ENCODE measurements at regions not wholly inside any gene's neighbourhood (a gene's known extent, or its start where the extent isn't known, plus 50 kb on each side); places are given as distances from the start of the nearest gene placed in this dataset.
A peak's percentile ranks its signal among the peaks of the same experiment; 100 is the strongest.
"Not testable (repeated sequence)": the region's sequence is repeated elsewhere in the genome, so short reads cannot be mapped to it uniquely, and the experiment has no call there.

DNA sequence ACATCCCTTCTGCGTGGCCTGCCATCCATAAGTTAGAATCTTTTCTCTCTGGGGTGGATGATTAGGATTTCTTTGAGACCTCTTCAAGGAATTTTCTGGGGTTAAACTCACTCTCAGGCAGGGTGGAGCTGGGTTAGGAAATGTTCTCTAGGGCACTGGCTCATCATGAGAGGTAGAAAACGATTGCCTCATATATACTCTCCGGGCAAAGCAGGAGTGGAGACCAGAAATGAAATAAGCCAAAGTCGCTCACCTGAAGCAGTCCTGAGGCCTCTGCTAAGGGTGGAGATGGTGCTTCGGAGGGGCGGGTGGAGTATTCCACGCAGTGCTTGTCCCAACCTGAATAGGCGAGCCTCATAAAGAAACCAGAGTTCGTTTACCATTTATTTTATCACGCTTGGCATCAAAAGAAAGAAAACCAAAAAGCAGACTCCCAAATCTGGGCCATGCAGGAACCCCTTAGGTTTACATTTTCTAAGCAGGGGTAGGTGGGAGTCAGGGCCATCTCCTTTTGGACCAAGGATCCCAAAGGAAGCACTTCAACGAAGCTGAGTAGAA lies 249.3 kb upstream of the MEIS1 start:
- no peaks in the 10 kb centered on the region for H3K9me3 ChIP-seq
- H3K36me3 ChIP-seq, result no peaks in the 10 kb centered on the region
- TF ChIP-seq POLR2AphosphoS5 (IDR thresholded peaks at IDR 0.05) (no peak), POLR2A (IDR thresholded peaks at IDR 0.05) (no peak), EP300 (IDR thresholded peaks at IDR 0.05) (no peak)
- TF ChIP-seq, protein P1, sequence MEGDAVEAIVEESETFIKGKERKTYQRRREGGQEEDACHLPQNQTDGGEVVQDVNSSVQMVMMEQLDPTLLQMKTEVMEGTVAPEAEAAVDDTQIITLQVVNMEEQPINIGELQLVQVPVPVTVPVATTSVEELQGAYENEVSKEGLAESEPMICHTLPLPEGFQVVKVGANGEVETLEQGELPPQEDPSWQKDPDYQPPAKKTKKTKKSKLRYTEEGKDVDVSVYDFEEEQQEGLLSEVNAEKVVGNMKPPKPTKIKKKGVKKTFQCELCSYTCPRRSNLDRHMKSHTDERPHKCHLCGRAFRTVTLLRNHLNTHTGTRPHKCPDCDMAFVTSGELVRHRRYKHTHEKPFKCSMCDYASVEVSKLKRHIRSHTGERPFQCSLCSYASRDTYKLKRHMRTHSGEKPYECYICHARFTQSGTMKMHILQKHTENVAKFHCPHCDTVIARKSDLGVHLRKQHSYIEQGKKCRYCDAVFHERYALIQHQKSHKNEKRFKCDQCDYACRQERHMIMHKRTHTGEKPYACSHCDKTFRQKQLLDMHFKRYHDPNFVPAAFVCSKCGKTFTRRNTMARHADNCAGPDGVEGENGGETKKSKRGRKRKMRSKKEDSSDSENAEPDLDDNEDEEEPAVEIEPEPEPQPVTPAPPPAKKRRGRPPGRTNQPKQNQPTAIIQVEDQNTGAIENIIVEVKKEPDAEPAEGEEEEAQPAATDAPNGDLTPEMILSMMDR (IDR thresholded peaks at IDR 0.05), result no peak
- DNase-seq (ENCODE audit: low spot score in 2 of 2), result no peak
- WGBS, result 60% methylated on average over 11 of the region's 11 CpGs
- peak overlapping the region; percentile 75 for H3K27ac ChIP-seq
- no peak overlapping the region for H3K4me3 ChIP-seq
- H3K27me3 ChIP-seq, result no peaks in the 10 kb centered on the region
- H3K4me1 ChIP-seq, result peaks cover 32% of the 10 kb centered on the region

- not testable (repeated sequence) for H3K36me3 ChIP-seq; DNase-seq (ENCODE audit: low spot score in 2 of 2); H3K4me3 ChIP-seq; H3K27ac ChIP-seq; H3K9me3 ChIP-seq; H3K27me3 ChIP-seq; H3K4me1 ChIP-seq
- WGBS, result 93% methylated on average over 26 of the region's 26 CpGs
Observed at GRCh38 chr2:66177128-66177796, 257.7 kb upstream of the MEIS1 start.

DNA sequence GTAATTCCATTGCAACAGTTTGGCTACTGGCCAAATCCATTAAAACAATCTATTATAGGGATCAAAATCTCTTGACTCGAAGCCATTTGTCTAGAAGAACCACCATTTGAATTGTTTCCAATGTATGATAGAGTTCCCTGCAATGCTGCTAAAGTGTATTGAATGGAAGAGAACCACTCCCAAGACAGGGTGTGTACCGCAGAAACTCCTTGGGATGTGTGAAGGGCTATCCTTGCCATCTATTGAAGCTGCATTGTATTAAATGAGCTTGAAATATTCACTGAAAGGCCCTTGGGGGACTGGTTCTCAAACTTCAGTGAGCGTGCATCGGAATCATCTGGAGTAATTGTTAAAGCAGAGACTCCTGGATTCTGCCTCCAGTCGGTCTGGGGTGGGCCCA lies 260.4 kb upstream of the MEIS1 start:
- TF ChIP-seq POLR2AphosphoS5 (IDR thresholded peaks at IDR 0.05) (no peak), EP300 (IDR thresholded peaks at IDR 0.05) (no peak), POLR2A (IDR thresholded peaks at IDR 0.05) (no peak)
- TF ChIP-seq, protein P1 (IDR thresholded peaks at IDR 0.05), result no peak
- WGBS, result 42% methylated on average over 5 of the region's 5 CpGs

DNA sequence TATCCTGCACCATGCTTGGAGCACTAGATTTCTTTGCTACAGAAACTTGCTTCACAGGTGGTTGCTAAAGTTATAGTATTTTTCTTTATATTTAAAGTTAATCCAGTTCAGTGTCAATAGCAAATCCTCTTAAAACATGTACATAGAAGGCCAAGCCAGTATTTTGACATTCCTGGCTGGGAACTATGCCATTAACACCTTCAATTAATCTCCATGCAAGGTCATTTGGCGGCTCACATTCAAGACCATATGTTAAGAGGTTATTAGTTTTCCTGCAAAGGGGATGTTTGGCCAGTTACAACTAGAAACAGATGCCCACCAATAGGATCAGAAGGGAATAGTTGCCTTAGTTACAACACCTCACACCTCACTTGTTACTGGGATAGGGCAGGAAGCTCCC lies 261.3 kb upstream of the MEIS1 start:
- H3K4me1 ChIP-seq, result peaks cover 8% of the 10 kb centered on the region
- H3K27ac ChIP-seq, result no peak overlapping the region
- H3K27me3 ChIP-seq, result no peaks in the 10 kb centered on the region
- TF ChIP-seq, protein P1 (IDR thresholded peaks at IDR 0.05), result no peak
- no peak for TF ChIP-seq EP300 (IDR thresholded peaks at IDR 0.05)
- no peaks in the 10 kb centered on the region for H3K9me3 ChIP-seq
- H3K36me3 ChIP-seq, result no peaks in the 10 kb centered on the region
- WGBS, result 55% methylated on average over 1 of the region's 1 CpG
- H3K4me3 ChIP-seq, result no peak overlapping the region
- DNase-seq (ENCODE audit: low spot score in 2 of 2), result no peak

More for the DNA sequence above, 260.4 kb upstream of the MEIS1 start:
- H3K4me1 ChIP-seq, result peaks cover 8% of the 10 kb centered on the region
- no peak overlapping the region for H3K27ac ChIP-seq
- no peaks in the 10 kb centered on the region for H3K9me3 ChIP-seq
- no peaks in the 10 kb centered on the region for H3K36me3 ChIP-seq
- DNase-seq (ENCODE audit: low spot score in 2 of 2), result no peak
- H3K27me3 ChIP-seq, result no peaks in the 10 kb centered on the region
- no peak overlapping the region for H3K4me3 ChIP-seq

DNA sequence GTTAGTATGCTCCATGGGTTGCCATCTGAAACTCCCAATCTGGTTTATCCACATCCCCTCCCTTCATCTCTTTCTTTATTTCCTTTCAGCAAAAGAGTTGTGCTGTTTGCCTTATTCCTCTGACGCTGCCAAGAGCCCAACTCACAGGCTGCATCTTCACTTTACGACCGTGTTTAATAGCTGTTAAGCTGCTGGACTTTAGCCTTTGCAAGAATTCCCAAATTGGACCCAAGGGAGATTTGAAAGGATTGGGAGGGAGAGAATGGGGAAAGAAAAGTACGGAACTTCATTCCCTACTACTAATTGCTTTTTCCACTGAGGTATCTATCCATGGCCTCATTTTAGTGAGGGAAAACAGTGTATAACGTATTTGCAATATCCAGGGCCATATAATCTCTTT lies 263.4 kb upstream of the MEIS1 start:
- no peak for DNase-seq (ENCODE audit: low spot score in 2 of 2)
- WGBS, result 68% methylated on average over 5 of the region's 5 CpGs
- H3K4me1 ChIP-seq, result peaks cover 8% of the 10 kb centered on the region
- H3K9me3 ChIP-seq, result no peaks in the 10 kb centered on the region
- no peaks in the 10 kb centered on the region for H3K36me3 ChIP-seq
- TF ChIP-seq POLR2AphosphoS5 (IDR thresholded peaks at IDR 0.05), result no peak
- TF ChIP-seq, protein P1 (IDR thresholded peaks at IDR 0.05), result no peak
- TF ChIP-seq POLR2A (IDR thresholded peaks at IDR 0.05), result no peak
- no peak for TF ChIP-seq EP300 (IDR thresholded peaks at IDR 0.05)
- H3K27me3 ChIP-seq, result no peaks in the 10 kb centered on the region
- no peak overlapping the region for H3K4me3 ChIP-seq
- no peak overlapping the region for H3K27ac ChIP-seq

All from suprapubic skin (tissue), 4 donors.